GM12875 (cell line): ENCODE measurements at regions not wholly inside any gene's neighbourhood (a gene's known extent, or its start where the extent isn't known, plus 50 kb on each side); places are given as distances from the start of the nearest gene placed in this dataset.

Experiments used
- H3K4me3 ChIP-seq: one replicate; pipeline ENCODE4 v1.5.1; 2011; ENCODE audit warnings: low read depth, low read length, control low read depth
- TF ChIP-seq, protein P1 (sequence below): IDR thresholded peaks from 2 replicates; pipeline ENCODE4 v1.5.1; 2011; ENCODE audit warnings: low read depth, mild to moderate bottlenecking, control low read depth, inconsistent platforms, low read length, moderate library complexity, borderline replicate concordance; ENCODE audit not compliant: insufficient read depth

DNA sequence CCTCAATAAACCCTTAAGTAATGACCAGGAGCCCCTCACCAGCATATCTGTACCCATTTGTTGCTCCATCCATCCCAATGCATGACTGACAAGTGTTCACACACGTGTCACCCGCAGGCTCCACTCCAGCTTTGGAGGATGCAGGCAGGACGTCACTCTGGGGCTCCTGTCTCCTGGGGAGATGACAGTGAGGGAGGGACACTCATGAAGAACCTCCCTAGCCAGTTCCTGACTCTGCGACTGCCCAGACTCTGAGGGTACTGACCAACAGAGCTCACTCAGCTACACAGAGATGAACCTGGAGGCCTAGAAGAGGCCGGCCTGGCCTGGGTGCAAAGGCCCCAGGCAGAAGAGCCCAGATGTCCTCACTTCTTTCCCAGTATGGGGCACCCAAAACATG, 135.1 kb upstream of the RET start:
- TF ChIP-seq, protein P1, sequence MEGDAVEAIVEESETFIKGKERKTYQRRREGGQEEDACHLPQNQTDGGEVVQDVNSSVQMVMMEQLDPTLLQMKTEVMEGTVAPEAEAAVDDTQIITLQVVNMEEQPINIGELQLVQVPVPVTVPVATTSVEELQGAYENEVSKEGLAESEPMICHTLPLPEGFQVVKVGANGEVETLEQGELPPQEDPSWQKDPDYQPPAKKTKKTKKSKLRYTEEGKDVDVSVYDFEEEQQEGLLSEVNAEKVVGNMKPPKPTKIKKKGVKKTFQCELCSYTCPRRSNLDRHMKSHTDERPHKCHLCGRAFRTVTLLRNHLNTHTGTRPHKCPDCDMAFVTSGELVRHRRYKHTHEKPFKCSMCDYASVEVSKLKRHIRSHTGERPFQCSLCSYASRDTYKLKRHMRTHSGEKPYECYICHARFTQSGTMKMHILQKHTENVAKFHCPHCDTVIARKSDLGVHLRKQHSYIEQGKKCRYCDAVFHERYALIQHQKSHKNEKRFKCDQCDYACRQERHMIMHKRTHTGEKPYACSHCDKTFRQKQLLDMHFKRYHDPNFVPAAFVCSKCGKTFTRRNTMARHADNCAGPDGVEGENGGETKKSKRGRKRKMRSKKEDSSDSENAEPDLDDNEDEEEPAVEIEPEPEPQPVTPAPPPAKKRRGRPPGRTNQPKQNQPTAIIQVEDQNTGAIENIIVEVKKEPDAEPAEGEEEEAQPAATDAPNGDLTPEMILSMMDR: no peak
- H3K4me3 ChIP-seq: no peak overlapping the region

DNA sequence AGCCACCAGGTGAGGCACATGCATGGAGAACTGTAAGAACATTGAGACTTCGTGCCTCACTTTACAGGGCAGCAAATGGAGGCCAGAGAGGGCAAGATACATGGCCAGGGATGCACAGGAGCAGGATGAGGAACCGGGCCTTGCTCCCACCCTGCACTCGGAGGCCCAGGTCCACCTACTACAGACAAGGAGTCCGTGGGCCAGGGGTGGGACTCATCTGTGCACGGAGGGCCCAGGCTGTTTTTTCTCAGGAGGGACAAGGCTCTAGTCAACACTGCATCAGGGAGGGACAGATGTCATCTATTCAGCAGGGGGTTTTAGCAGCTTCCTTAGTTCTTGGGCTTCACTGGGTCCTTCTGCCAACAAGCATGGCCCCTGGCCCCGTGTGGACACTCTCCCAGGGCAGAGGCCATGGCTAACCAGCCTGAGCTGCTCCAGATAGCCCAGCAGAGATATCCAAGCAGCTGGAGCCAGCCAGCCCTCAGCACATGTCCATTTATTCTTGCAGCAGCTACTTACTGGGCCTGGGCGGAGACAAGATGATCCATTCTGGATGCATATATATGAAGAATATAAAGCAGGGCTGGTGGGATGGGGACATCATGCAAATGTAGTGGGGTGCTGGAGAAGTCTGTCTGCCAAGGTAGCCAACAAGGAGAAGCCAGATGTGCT, 134.5 kb upstream of the RET start:
- TF ChIP-seq, protein P1: no peak
- no peak overlapping the region for H3K4me3 ChIP-seq

DNA sequence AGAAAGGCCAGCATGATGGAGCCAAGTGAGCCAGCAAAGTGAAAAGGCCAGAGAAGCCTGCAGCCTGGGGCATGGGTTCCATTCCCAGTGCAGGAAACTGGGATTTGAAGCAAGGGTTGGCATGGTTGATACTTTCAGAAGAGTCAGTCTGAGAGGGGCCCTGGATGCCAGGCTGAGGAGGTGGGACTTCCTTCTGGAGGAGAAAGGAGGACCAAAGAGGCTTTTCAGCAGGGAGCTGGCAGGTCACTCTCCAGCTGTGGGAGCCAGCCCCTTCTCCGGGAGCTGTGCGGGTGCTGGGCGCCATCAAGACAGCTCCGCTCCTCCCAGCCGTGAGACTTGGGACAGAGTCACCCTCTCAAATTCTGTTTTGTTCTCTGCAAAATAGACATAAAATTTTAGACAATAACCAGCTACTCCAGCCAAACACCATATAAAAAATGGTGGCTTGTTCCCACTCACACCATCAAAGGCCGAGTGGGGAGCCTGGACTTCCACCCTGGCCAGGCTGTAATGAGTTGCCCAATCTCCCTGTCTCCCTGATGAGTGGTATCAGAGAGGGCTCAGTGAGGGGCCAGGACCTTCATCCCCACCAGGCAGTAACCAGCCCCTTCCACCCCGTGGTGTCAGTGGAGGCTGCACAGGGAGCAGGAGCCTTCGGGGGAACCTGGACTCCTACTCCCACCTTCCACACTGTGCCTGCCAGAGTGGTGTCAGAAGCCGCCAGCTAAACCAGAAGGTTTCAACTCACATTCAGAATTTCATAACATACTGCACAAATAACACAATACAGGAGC, 133.6 kb upstream of the RET start:
- no peak overlapping the region for H3K4me3 ChIP-seq
- TF ChIP-seq, protein P1: no peak

DNA sequence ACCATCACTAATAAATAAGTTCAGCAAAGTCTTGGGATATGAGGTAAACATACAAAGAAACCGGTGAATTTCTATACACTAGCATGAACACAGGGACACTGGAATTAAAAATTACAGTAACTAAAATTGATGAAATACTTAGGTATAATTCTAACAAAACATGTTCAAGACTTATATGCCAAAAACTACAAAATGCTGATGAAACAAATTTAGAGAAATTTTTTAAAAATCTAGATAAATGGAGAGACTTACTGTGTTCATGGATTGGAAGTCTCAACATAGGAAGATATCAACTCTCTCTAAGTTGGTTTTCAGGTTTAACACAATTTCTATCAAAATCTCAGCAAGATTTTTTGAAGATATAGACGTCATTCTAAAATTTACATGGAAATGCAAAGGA, 128.8 kb upstream of the RET start:
- no peak overlapping the region for H3K4me3 ChIP-seq
- TF ChIP-seq, protein P1: no peak

DNA sequence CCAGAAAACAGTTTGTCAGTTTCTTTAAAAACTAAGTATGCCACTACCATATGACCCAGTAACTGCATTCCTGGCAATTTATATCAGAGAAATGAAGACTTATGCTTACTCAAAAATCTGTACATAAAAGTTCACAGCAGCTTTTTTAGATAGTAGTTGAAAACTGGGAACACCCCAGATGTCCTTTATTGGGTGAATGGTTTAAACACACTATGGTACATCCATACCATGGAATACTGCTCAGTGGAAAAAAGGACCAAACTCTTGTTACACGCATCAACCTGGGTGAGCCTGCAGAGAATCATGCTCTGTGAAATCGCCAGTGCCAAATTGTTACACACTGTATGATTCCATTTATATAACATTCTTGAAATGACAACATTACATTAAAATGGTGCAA, 127.6 kb upstream of the RET start:
- TF ChIP-seq, protein P1: no peak
- no peak overlapping the region for H3K4me3 ChIP-seq

DNA sequence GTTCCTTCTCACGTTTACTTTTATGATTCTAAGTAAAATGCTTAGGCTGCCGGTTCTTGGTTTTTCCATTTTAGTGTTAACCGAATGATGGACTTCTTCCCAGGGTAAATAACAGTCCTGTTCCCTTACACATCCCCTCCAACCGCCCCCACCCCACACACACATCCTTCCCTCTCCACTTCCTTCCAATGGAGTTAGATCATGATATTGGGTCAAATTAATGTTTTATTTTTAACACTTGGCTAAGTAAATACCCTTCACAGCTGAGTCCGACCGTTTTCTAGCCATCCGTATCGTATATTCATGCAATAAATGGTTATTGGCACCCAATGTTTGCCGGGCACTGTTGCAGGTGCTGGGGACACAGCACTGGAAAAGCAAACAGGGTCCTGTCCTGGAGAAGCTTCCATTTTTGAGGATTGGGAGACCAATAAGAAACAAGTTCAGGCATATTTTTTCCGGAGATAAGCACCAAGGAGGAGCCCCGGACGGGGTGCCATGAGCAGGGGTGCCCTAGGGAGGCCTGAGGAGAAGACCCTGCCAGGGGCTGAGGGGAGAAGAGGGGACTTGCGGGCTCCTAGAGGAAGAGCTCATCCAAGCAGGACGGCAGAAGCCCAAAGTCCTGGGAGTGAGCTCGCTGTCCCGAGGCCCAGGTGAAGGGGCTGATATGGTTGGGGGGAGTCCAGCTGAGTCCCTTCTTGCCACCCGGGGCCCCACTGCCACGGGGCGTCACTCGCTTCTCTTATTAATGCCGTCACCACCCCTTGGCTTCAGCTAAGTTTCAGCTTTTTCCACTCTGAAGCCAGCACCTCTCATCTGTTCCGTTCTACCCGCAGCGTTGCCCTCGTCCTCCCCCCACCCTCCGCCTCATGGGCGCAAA, 126.0 kb upstream of the RET start:
- H3K4me3 ChIP-seq: no peak overlapping the region
- TF ChIP-seq, protein P1: no peak
